Cerebellar nuclear complex (tissue), 1 donor: ENCODE measurements at regions not wholly inside any gene's neighbourhood (a gene's known extent, or its start where the extent isn't known, plus 50 kb on each side); places are given as distances from the start of the nearest gene placed in this dataset.
A peak's percentile ranks its signal among the peaks of the same experiment; 100 is the strongest.

Source experiments
- DNase-seq, 2 experiments: peaks; one replicate each; lab custom pipeline; 2025; lab: John Stamatoyannopoulos, UW

DNA sequence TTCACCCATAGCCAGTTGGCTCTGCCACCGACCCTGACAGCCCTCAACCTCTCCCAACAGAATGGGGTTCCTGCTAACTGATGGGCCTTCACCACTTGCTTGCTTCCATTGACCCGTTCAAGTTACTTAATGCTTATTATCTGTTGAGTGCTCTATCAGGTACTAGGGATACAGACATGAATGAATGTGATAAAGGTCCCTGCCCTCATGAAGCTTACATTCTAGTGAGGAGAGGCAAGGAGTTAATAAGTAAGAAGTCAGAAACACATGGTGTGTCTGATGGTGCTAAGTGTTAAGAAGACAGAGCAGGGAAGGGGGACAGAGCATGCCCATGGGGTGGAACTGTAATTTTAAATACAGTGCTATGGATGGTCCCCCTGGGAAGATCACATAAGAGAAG lies 107.5 kb upstream of the JUN start:
- DNase-seq = no peak

DNA sequence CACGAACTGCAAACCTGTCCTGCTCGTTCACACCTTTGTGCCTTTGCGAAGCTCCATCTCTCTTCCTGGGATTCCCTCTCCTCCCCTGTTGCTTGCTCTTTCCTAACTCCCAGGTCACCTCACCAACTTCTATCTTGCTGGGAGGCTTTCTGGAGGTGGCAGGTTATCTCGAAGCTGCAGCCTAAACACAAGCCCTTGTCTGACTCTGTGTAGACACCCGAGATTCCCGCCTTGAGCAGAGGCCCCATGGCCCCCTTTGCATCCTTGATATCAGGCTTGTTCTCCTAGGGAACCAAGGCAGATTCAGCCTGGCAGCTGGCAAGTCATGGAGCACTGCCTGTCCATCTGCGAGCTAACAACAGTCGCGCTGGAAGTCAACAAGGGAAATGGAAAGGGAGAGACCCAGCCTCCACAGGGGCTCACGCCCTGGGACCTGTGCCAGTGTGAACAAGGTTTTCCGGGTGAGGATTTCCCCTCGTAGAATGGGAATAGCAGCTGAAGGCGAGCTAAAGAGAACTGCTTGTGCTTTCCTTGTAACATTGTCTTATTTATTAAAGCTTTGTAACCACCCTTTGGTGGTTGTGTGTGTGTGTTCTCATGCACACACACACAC lies 109.5 kb upstream of the JUN start:
- DNase-seq = no peak

DNA sequence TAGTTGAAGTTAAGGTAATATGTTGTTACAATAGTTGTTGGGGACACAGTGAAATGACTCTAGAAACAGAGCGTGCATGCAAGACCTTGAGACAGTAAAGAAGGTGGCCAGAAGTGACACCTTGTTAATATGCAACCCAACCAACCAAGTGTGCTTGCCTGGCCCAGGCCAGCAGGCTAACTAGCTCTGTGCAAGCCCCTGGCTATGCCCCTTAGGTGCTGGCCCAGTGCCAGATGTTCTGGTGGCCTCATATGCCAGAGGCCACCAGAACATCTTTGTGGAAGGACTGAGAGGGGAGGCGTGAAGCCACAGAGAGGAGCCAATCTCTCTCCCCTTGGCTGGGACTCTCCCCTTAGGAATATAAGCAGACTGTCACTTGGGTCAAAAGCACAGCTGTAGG lies 111.2 kb upstream of the JUN start:
- DNase-seq = no peak

DNA sequence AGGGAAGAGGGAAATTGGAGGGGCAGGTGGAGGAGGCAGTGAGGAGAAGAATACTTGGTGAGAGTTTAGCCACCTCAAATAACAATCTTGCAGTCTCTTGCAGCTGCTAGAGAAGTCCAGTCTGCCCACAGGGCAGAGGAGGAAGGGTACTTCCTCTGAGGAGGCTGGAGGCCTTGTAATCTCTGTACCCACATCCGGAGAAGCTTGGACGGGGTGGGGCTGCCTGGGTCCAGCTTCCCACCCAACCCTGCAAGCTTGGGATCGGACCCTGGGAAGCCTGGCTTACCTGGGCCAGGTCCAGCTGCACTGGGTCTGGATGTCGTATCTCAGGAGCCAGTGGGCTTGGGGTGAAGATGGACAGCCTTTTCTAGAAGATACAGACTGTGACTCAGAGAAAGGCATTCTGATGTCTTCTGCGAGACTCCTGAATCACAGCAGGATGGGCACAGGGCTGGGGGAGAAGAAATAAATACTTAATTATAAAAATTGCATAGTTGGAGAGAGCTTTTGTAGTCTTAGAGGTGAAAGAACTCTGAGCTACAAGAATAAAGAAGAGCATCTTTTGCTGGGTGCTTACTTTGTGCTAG lies 111.8 kb upstream of the JUN start:
- DNase-seq = no peak

DNA sequence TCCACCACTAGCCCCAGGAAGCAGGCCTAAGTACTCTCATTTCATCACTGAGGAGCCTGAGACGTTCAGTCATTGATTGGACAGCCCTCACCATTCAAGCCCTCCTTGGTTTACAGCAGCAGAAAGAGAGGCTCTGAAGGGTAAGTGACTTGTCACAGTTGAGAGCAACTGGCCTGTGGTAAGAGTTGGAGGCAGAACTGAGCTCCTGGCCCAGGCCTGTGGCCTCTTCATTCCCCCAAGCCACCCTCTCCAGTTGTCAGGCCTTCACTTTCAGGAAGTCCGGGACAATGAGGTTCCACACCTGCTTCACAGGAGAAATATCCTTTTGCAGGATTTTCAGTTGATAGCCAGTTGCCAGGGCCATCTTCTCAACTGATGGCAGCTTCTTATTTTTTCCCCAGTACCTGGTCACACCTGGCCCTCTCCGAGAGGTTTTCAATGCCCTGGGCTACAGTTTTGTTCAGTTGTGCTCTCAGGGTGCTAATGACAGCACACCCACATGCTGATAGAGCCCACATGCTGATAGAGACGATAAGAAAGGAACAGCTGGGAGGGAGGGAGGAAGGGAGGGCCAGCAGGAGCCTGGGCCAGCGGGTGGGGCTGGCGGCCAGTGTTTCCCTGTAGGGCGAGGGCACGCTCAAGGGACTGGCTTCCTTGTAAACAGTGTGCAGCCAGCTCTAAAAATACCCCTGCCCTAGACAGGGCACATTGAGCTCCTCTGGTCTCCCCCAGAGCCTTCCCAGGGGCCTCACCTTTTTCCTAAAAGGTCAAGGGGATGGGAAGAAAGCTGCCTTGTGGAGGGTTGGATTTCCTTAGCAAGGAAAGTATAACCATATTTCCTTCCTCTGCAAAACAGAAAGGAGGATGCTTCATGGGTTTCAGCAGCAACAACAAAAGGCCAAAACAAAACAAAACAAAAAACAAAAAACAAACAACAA lies 112.7 kb upstream of the JUN start:
- DNase-seq = no peak

DNA sequence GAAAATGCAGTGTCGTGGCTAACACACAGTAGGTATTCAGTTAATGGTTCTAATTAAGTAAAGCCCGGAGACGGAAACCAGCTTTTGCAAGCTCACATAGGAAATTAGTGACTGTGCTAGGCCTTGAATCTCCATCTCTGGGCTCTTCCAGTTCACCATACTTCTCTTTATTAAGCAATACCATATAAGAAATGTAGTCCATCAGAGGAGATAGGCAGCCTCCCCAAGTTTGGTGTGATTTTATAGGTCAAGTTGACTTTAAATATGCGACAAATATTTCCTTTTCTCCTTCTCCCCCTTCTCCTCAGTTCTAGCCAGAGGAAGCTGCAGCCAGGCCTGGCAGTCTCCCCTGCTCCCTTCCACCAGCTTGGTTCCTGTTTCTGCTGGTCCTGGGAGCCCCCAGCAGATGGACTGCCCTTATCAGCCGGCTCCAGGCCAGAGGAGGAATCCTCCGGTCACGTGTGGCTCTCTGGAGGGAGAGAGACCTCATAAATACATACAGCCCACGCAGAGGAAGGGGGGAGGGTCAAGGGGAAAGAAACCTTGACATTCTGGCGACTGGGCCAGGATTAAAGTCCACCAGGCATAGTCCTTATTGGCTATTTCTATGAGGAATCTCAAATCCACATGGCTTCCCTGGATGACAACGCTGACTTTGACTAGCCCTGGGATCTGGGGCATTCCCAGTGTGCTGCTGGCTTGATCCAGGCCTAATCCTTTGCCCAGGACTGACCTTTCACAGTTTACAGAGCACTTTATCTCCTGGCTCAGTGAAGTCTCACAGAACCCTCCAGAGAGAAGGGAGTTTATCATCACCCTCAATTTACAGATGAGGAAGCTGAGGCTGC lies 115.1 kb upstream of the JUN start:
- peak in 1 of 2 experiments; percentile 61 for DNase-seq

DNA sequence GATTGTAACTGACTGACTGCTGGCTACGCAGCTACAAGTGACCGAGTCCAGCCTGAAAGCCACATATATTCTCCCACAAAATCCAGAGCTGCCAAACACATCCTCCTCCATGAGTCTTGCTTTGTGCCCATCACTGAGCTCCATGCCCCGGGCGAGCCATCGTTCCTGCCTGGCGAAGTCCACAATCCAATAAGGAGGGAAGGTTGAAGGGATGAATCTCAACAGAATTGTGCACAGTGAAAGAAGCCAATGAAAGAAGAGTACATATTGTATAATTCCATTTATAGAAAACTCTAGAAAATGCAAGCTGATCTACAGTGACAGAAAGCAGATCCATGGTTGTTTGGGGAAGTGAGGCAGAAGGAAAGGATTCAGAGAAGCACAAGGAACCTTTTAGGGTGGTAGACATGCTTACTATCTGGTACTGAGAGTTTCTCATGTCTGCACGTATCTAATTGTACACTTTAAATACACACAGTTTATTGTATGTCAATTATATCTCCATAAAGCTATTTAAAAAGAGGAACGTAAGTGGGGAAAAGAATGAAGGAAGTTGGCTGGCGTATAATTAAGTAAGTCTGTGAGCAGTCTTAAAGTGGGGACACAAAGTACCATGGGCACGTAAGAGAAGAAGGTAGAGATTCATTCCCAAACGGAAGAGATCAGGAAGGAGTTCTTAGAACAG lies 115.9 kb upstream of the JUN start:
- no peak for DNase-seq

DNA sequence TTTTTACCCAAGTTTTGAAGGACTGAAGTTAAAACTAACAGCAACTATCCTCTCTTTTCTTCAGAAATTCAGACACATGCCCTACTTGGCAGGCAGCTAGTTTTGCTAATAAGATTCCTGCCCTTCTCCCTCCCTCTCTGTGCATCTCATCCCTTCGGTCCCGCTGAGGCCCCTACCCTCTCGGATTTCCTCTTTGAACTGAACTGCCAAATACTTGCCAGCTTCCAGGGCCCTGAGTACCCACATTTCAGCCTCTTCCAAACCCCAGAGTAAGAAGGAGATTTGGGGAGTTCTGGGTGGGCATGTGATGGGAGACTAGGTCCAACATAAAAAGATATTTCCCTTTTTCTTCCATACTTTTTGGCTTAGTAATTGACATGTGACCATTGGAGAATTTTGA lies 116.5 kb upstream of the JUN start:
- no peak for DNase-seq

DNA sequence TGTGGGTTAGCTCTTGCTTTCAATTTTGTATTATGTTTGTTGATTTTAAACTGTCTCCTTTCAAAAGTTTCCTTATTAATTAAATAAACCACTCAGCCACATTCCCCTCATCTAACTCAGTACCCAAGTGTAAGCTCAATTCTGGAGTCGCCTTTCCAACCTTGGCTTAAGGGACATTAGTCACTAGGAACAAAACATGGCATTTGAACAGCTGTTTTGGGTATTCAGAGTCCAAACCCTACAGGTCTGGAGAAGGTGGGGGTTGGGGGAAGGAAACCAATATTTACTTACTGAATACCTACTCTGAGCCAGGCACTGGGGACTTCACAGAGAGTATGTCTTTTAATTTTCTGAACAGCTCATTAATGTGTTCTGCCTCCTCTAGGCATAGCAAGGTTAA lies 117.2 kb upstream of the JUN start:
- no peak for DNase-seq

DNA sequence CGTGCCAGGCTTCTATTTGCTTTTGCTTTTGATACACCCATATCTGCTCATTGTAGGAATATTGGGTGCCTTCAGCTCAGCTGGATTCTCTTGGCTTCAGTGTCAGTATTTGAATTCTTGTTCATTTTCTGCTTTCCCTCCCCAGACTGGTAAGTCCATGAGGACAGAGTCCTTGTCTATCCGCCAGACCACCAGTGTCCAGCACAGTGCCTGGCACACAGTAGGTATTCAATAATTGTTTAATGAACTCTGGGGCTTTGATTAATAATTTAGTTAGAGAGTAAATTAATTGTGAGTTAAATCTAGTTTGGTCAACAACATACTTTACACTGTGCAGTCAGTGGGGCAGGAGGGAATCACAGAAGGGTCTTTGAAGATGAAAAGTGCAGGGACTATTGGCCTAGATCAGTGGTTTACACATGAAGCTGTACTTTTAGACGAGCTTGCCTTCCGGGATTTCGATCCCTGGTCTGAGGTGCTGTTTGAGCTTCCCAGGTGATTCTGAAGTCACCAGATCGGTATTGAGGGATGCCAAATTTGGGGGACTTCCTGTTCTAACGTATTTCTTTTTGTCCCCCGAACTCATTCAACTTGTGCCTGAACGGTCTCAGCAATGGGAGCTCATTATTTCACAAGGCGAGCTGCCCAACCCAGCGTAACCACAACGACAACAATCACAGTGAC lies 119.1 kb upstream of the JUN start:
- no peak for DNase-seq

DNA sequence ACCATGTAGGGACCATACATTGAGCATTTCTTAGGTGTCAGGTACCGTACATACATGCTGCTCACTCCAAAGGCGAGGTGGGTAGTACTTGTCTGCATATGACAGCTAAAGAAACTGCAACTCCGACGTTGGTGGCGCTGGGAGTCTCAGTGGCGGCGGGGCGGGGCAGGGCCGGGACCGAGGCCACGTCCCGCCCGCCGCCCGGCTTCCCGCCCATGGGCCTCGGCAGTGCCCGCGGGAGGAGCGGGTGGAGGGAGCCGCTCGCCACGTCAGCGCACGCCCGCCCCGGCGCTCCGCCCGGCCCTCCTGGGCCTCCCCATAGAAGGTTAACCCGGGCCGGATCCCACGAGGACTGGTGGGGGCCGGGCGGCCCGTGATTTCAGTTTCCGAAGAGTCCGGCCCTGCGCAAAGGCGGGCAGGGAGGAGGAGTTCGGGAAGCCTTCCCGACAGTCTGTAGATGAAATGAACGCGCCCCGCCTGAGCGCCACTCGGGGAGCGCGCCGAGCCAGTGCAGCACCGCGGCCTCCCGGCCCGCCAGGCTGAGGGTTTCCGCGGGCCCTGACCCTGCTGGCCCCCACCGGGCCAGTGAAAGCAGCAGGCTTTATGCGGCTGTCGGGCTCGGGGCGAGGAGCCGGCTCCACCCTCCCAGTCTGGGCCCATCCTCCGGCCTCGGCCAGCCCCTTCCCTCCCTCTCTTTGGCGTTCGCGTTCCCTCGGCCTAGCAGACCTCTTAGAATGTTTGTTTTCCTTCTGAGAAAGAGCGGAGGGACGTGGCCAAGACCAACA lies 119.9 kb upstream of the JUN start:
- DNase-seq = peak in 1 of 2 experiments; percentile 36

DNA sequence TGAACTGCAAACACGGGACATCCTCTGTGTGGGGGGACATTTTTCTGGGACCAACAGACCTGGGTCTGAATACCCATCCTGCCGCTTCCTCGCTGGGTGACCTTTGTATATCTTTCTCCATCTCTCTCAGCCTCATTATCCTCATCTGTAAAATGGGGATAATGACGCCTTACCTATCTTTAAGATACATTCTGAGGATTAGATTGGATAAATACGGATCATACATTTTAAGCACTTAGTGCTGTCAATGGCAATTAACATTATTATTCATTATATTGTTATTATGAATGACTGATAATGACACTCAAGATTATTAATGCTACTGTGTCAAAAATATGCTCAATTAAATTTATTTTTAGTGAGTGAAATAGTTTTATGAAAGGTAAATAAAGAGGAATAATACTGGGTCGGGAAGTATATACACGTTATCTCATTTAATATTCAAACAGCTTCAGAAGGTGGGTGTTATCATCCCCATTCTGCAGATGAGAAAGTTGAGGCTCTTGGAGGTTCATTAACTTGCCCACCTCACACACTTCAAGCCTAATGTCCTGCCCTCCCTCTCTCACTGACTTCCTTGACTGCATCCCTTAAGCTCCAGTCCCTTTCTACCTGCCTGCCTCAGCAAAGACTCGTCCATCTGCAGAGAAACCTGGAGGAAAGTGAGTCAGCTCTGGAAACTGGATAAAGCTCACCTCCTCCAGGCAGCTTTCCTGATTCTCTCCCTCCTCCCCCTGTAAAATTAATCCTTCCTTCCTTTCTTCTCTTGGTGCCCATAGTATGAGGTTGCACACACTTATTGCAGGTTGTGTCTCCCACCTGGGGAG lies 120.7 kb upstream of the JUN start:
- DNase-seq = no peak

DNA sequence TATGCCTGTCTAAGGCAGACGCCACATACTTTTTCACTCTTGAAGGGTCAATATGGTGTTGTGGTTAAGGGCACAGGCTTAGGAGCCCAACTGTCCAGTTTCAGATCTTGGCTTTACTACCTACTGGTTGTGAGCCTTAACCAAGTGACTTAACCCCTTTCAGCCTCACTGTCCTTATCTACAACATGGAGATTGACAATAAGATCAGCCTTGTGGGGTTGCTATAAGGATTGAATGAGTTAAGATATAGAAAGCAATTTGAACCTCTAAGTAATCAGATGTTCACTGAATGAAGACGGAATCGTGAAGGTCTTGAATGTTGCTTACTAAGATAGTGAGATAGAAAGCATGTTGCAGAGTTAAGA lies 121.3 kb upstream of the JUN start:
- no peak for DNase-seq

DNA sequence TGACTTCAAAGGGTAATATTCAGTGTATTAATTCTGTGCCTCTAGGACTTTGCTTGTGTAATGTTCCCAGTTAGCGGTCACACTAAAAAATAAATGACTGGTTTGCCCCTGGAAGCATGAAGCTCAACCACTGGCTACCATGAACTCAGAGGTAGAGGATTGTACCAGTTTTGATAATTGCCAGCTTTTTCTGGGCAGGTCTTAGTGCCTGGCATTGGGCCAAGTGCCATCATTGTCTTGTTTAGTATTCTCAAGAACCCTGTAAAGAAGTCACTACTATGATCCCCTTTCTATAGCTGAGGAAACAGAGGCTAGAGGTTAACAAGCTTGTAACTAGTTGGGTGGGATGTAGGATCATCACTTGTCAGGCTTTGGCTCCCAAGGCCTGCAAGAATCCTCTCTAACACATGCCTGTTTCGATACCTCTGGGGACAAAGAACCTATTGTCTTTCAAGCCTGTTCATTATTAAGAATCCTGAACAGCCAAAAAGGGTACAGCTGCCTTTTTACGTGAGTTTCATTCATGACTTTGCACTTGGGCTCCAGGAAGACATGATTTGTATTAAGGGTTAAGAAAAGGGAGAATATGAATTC lies 121.9 kb upstream of the JUN start:
- DNase-seq = no peak

DNA sequence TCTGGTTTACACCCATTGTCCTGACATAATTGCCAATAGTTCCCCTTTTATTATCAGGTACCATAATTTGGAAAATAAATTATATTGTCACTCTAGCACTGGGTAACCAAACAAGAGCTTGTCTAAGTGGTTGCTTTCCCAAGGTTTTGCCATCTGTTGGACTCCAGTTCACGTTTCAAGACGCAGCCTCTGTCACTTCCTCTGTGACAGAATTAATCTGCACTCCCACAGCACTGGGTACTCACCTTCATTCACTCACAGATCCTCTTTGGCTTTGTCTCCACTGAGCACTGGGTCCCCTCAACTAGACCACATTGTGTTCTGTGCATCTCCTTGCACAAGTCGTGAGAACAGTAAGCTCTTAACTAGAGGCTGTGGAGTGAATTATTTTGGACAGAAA lies 123.6 kb upstream of the JUN start:
- no peak for DNase-seq

DNA sequence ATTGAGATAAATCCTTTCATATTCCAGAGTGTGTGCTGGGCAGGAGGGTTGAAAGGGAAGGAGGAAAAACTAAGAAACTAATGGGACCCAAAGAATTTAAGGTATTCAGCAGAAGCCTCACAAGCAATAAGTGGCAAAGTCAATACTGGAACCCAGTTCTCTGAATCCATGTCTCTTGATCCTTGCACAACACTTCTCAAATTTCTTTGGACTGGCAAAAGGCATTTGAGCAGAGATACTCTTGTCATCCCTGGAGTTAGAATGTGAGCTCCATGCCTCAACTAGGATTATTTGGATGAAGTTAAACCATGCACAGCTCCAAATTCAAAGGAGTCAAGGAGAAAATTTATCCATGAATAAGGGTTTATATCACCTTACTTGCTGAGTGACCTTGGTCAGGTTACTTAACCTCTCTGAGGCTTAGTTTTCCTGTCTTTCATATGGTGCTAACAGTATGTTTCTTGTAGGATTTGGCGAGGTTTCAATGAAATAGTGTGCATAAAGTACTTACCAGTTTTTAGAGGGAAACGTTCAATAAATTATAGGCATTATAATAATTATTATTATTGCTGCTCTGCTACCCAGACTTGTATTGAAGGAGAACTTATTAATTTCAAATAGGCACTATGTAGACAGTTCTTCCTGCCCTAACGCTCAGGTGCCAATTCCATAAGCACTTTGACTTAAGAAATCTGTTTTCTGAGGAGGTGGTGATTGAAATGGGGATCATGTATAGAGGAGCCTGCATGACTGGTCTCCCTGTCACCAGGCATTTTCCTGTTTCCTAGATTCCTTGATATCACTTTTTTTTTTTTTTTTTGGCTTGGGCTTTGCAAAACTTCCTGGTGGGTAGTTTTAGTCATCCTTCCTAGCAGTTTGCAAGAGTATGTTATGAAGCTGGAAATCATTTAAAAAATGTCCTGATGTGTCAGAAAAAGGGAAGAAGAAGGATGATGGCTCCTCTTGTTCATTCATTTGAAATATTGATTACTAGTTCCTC lies 125.0 kb upstream of the JUN start:
- DNase-seq = no peak

DNA sequence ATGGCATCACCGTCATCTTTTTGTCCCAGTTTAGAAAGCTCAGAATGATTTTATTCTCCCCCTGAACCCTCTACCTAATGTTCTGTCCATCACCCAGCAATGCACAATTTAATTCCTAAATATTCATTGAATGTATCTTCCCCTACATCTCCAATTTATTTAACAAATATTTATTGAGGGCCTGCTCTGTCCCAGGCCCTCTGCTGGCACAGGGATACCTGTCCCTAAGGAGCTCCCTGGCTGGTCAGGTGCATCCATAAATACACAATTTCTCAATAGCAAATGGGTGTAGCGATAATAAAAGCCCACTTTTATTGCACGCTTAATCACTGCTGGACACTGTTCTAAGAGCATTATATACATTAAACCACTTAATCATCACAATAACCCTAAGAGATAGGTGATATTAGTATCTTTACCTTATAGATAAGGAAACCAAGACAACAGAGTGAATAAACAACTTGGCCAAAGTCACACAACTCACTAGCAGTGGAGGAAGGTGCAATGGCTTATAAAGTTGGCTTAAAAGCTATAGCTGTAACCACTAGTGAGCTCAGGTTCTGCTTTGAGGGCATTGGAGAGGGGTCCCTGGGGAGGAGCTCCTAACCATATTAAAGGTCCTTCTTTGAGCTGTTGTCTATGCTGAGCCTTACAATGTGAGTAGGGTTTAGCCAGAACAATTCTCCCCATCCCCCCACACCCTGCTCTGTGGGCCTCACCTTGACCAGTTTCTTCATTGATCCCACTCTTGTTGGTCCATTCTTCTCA lies 126.3 kb upstream of the JUN start:
- DNase-seq = no peak
